ENCODE measurements at regions not wholly inside any gene's neighbourhood (a gene's known extent, or its start where the extent isn't known, plus 50 kb on each side); places are given as distances from the start of the nearest gene placed in this dataset.
A peak's percentile ranks its signal among the peaks of the same experiment; 100 is the strongest.
"Not testable (repeated sequence)": the region's sequence is repeated elsewhere in the genome, so short reads cannot be mapped to it uniquely, and the experiment has no call there.

GRCh38 chr6:95867205-95867604 is 148.6 kb upstream of the FUT9 start:
- no peak for DNase-seq

GRCh38 chr6:95877480-95877879 is 138.3 kb upstream of the FUT9 start:
- no peak for DNase-seq

GRCh38 chr6:95879856-95880255 is 135.9 kb upstream of the FUT9 start:
- DNase-seq: no peak

- no peak for DNase-seq
Observed at GRCh38 chr6:95882371-95882770, 133.4 kb upstream of the FUT9 start.

GRCh38 chr6:95888711-95889110 is 127.1 kb upstream of the FUT9 start:
- not testable (repeated sequence) for DNase-seq

- DNase-seq: no peak
Observed at GRCh38 chr6:95905132-95905531, 110.6 kb upstream of the FUT9 start.

GRCh38 chr6:95917034-95917433 is 98.7 kb upstream of the FUT9 start:
- no peak for DNase-seq

- no peak for DNase-seq
Observed at GRCh38 chr6:95923518-95923917, 92.3 kb upstream of the FUT9 start.

- no peak for DNase-seq
Observed at GRCh38 chr6:95935736-95936135, 80.0 kb upstream of the FUT9 start.

- no peak for DNase-seq
Observed at GRCh38 chr6:95946906-95947305, 68.9 kb upstream of the FUT9 start.

GRCh38 chr6:95948324-95948723 is 67.5 kb upstream of the FUT9 start:
- DNase-seq: no peak

- DNase-seq: no peak
Observed at GRCh38 chr6:95949985-95950384, 65.8 kb upstream of the FUT9 start.

- no peak for DNase-seq
Observed at GRCh38 chr6:95958686-95959085, 57.1 kb upstream of the FUT9 start.

- peak; percentile 80 for DNase-seq
Observed at GRCh38 chr6:95959261-95959660, 56.5 kb upstream of the FUT9 start.
